ENCODE measurements at regions not wholly inside any gene's neighbourhood (a gene's known extent, or its start where the extent isn't known, plus 50 kb on each side); places are given as distances from the start of the nearest gene placed in this dataset.

GRCh38 chr9:88056876-88057275 is 81.4 kb downstream of the SPATA31C2 start:
- DNase-seq (ENCODE audit: low spot score), result no peak
- Histone ChIP-seq H3K4me3 (ENCODE audit: low read depth in 1 of 3, low read length in 3 of 3) (no peak overlapping the region), H3K9me3 (ENCODE audit: control insufficient read depth in 4 of 4, low read length in 3 of 4) (no peaks in the 10 kb centered on the region), H3K4me1 (ENCODE audit: control insufficient read depth in 4 of 4, insufficient read depth in 4 of 4, low read length in 3 of 4) (no peaks in the 10 kb centered on the region), H3K9ac (ENCODE audit: low read depth in 1 of 2, low read length in 2 of 2) (no peak overlapping the region), H3K36me3 (ENCODE audit: control insufficient read depth in 4 of 4, insufficient read depth in 3 of 4, low read depth in 1 of 4, low read length in 3 of 4) (no peaks in the 10 kb centered on the region), H3K27ac (ENCODE audit: low read depth in 1 of 2, low read length in 2 of 2) (no peak overlapping the region), H3K27me3 (ENCODE audit: control insufficient read depth in 4 of 4, insufficient read depth in 4 of 4, low read length in 3 of 4) (no peaks in the 10 kb centered on the region)
- TF ChIP-seq SP1 (IDR thresholded peaks at IDR 0.05), result no peak
- no peak for TF ChIP-seq HNF4A (conservative IDR thresholded peaks at IDR 0.05)
- TF ChIP-seq TAF1 (conservative IDR thresholded peaks at IDR 0.05), result no peak
- no peak for TF ChIP-seq EGR1 (IDR thresholded peaks at IDR 0.05; ENCODE audit: low read depth in 2 of 2)
- no peak for TF ChIP-seq HNF4G (IDR thresholded peaks at IDR 0.05)
- WGBS, result 83% methylated on average over 8 of the region's 8 CpGs

GRCh38 chr9:88053856-88054501 is 79.6 kb upstream of the CDK20 start:
- no peak for DNase-seq (ENCODE audit: low spot score)
- Histone ChIP-seq H3K27me3 (ENCODE audit: control insufficient read depth in 4 of 4, insufficient read depth in 4 of 4, low read length in 3 of 4) (no peaks in the 10 kb centered on the region), H3K36me3 (ENCODE audit: control insufficient read depth in 4 of 4, insufficient read depth in 3 of 4, low read depth in 1 of 4, low read length in 3 of 4) (no peaks in the 10 kb centered on the region), H3K4me1 (ENCODE audit: control insufficient read depth in 4 of 4, insufficient read depth in 4 of 4, low read length in 3 of 4) (no peaks in the 10 kb centered on the region), H3K9me3 (ENCODE audit: control insufficient read depth in 4 of 4, low read length in 3 of 4) (no peaks in the 10 kb centered on the region), H3K4me3 (ENCODE audit: low read depth in 1 of 3, low read length in 3 of 3) (no peak overlapping the region), H3K27ac (ENCODE audit: low read depth in 1 of 2, low read length in 2 of 2) (no peak overlapping the region), H3K9ac (ENCODE audit: low read depth in 1 of 2, low read length in 2 of 2) (no peak overlapping the region)
- WGBS, result 85% methylated on average over 9 of the region's 9 CpGs
- TF ChIP-seq FOXA2 (IDR thresholded peaks at IDR 0.05) (no peak), MAX (IDR thresholded peaks at IDR 0.05) (no peak), FOXA1 (IDR thresholded peaks at IDR 0.05) (no peak), NR2F2 (IDR thresholded peaks at IDR 0.05) (no peak), RXRA (IDR thresholded peaks at IDR 0.05) (no peak), GABPA (IDR thresholded peaks at IDR 0.05 in 1 of 2, conservative IDR thresholded peaks at IDR 0.05 in 1 of 2) (no peak), RAD21 (IDR thresholded peaks at IDR 0.05) (no peak), HNF4A (conservative IDR thresholded peaks at IDR 0.05) (no peak), HNF4G (IDR thresholded peaks at IDR 0.05) (no peak)

- H3K27me3 ChIP-seq (ENCODE audit: control insufficient read depth in 4 of 4, insufficient read depth in 4 of 4, low read length in 3 of 4), result no peaks in the 10 kb centered on the region
- no peak for TF ChIP-seq REST (IDR thresholded peaks at IDR 0.05)
- no peak for TF ChIP-seq NR2F2 (IDR thresholded peaks at IDR 0.05)
- TF ChIP-seq JUND (IDR thresholded peaks at IDR 0.05), result no peak
- TF ChIP-seq RXRA (IDR thresholded peaks at IDR 0.05), result no peak
- no peak for TF ChIP-seq CTCF (IDR thresholded peaks at IDR 0.05; ENCODE audit: low read depth, low read length, missing input control)
- TF ChIP-seq MAX (IDR thresholded peaks at IDR 0.05), result no peak
- TF ChIP-seq HNF4A (conservative IDR thresholded peaks at IDR 0.05), result no peak
- TF ChIP-seq SP1 (IDR thresholded peaks at IDR 0.05), result no peak
- no peak for TF ChIP-seq TAF1 (conservative IDR thresholded peaks at IDR 0.05)
- no peak for TF ChIP-seq YY1 (IDR thresholded peaks at IDR 0.05)
- no peak for TF ChIP-seq RAD21 (IDR thresholded peaks at IDR 0.05)
- no peak for TF ChIP-seq GABPA (IDR thresholded peaks at IDR 0.05 in 1 of 2, conservative IDR thresholded peaks at IDR 0.05 in 1 of 2)
- TF ChIP-seq ZBTB33 (IDR thresholded peaks at IDR 0.05), result no peak
- no peak for TF ChIP-seq FOXA1 (IDR thresholded peaks at IDR 0.05)
- no peak for TF ChIP-seq EGR1 (IDR thresholded peaks at IDR 0.05; ENCODE audit: low read depth in 2 of 2)
- no peak for TF ChIP-seq FOXA2 (IDR thresholded peaks at IDR 0.05)
- TF ChIP-seq ATF3 (IDR thresholded peaks at IDR 0.05), result no peak
- TF ChIP-seq HNF4G (IDR thresholded peaks at IDR 0.05), result no peak
- WGBS, result 63% methylated on average over 5 of the region's 5 CpGs
Measured at GRCh38 chr9:88052321-88052965, 78.1 kb upstream of the CDK20 start.

More at GRCh38 chr9:88052321-88052965, 78.1 kb upstream of the CDK20 start:
- no peaks in the 10 kb centered on the region for H3K36me3 ChIP-seq (ENCODE audit: control insufficient read depth in 4 of 4, insufficient read depth in 3 of 4, low read depth in 1 of 4, low read length in 3 of 4)
- H3K9ac ChIP-seq (ENCODE audit: low read depth in 1 of 2, low read length in 2 of 2), result no peak overlapping the region
- H3K4me1 ChIP-seq (ENCODE audit: control insufficient read depth in 4 of 4, insufficient read depth in 4 of 4, low read length in 3 of 4), result no peaks in the 10 kb centered on the region
- no peak for DNase-seq (ENCODE audit: low spot score)
- H3K27ac ChIP-seq (ENCODE audit: low read depth in 1 of 2, low read length in 2 of 2), result no peak overlapping the region
- no peaks in the 10 kb centered on the region for H3K9me3 ChIP-seq (ENCODE audit: control insufficient read depth in 4 of 4, low read length in 3 of 4)
- no peak overlapping the region for H3K4me3 ChIP-seq (ENCODE audit: low read depth in 1 of 3, low read length in 3 of 3)
